A549 (cell line): ENCODE measurements at regions not wholly inside any gene's neighbourhood (a gene's known extent, or its start where the extent isn't known, plus 50 kb on each side); places are given as distances from the start of the nearest gene placed in this dataset.

Experiments used
- ATAC-seq, 2 experiments: fragments of 200-7000 bp in 1 of 2; fragments of >200 bp in 1 of 2; cut with Nextera tagmentation in 1 of 2; cut with Tn5 transposase in 1 of 2; 3 replicates each; pipeline versions ENCODE4 v1.8.0 to v1.9.1; 2018 to 2020; ENCODE audit warnings: mild to moderate bottlenecking in 1 of 2, moderate library complexity in 1 of 2
- CTCF ChIA-PET: fragments of 300-600 bp; sonication (Branson Sonifier 250); formaldehyde crosslinking; extraction: SDS; loops from one replicate; lab custom pipeline; 2021; ENCODE audit warnings: antibody characterized with exemption, inconsistent platforms; lab: Yijun Ruan, JAX
- POLR2A ChIA-PET: fragments of 350-600 bp; formaldehyde crosslinking; extraction: SDS; loops from one replicate; lab custom pipeline; 2021; ENCODE audit warnings: antibody characterized with exemption, inconsistent platforms; lab: Yijun Ruan, JAX
- DNase-seq, 2 experiments: peaks; one replicate each; pipeline versions ENCODE4 v3.0.0 to v3.0.0-alpha.2; 2011 to 2016; ENCODE audit warnings: low read depth in 1 of 2, low spot score in 1 of 2
- FAIRE-seq: peaks from 2 replicates; lab custom pipeline; 2011; peaks lifted over from hg19 to GRCh38; lab: Jason Lieb, UNC
- H3K27ac ChIP-seq, 2 experiments: fragments of >200 bp; sonication (Bioruptor Twin); formaldehyde crosslinking; 3 replicates each; pipeline ENCODE4 v1.5.1; 2016 to 2017
- H3K4me1 ChIP-seq: fragments of >200 bp; sonication (Bioruptor Twin); formaldehyde crosslinking; 3 replicates; pipeline ENCODE4 v1.6.1; 2016
- H3K4me2 ChIP-seq: fragments of >200 bp; sonication (Bioruptor Twin); formaldehyde crosslinking; 3 replicates; pipeline ENCODE4 v1.6.1; 2016
- H3K4me3 ChIP-seq: fragments of >200 bp; sonication (Bioruptor Twin); formaldehyde crosslinking; 3 replicates; pipeline ENCODE4 v1.5.1; 2016
- H3K9me3 ChIP-seq: fragments of >200 bp; sonication (Bioruptor Twin); formaldehyde crosslinking; 3 replicates; pipeline ENCODE4 v1.6.1; 2016
- ATOH8 ChIP-seq: fragments of 250-450 bp; sonication (Bioruptor Pico); IDR thresholded peaks from 2 replicates; pipeline ENCODE4 v1.5.0; 2020; ENCODE audit warnings: low read depth, mild to moderate bottlenecking, moderate library complexity
- BCL3 ChIP-seq: fragments of >200 bp; sonication (Bioruptor Twin); formaldehyde crosslinking; IDR thresholded peaks from 3 replicates; pipeline ENCODE4 v1.6.1; 2016
- BHLHE40 ChIP-seq: IDR thresholded peaks from 2 replicates; pipeline ENCODE4 v1.6.1; 2012; ENCODE audit warnings: low read depth, low read length, inconsistent platforms
- CBX8 ChIP-seq: fragments of 200-600 bp; sonication (generic); IDR thresholded peaks from 2 replicates; pipeline ENCODE4 v1.6.1; 2016
- CEBPB ChIP-seq, 2 experiments: fragments of >200 bp in 1 of 2; sonication (Bioruptor Twin) in 1 of 2; formaldehyde crosslinking in 1 of 2; IDR thresholded peaks; 2 replicates each; pipeline ENCODE4 v1.6.1; 2012 to 2016
- CHD2 ChIP-seq: fragments of 150-350 bp; IDR thresholded peaks from 2 replicates; pipeline ENCODE4 v1.6.1; 2014; ENCODE audit warnings: low read length; ENCODE audit not compliant: partially characterized antibody
- CHD4 ChIP-seq: fragments of 200-600 bp; sonication (generic); IDR thresholded peaks from 2 replicates; pipeline ENCODE4 v1.6.1; 2016; ENCODE audit warnings: antibody characterized with exemption, mild to moderate bottlenecking, borderline replicate concordance
- CTCF ChIP-seq: fragments of >200 bp; sonication (Bioruptor Twin); formaldehyde crosslinking; IDR thresholded peaks from 3 replicates; pipeline ENCODE4 v1.5.1; 2016
- E2F6 ChIP-seq: IDR thresholded peaks from 2 replicates; pipeline ENCODE4 v1.6.1; 2012; ENCODE audit warnings: low read depth, borderline replicate concordance
- EHF ChIP-seq: fragments of 250-450 bp; sonication (Bioruptor Pico); IDR thresholded peaks from 2 replicates; pipeline ENCODE4 v1.5.0; 2020; ENCODE audit warnings: mild to moderate bottlenecking
- ESRRA ChIP-seq: fragments of 150-350 bp; IDR thresholded peaks from 2 replicates; pipeline ENCODE4 v1.6.1; 2014; ENCODE audit warnings: mild to moderate bottlenecking, low read length, borderline replicate concordance
- FOSB ChIP-seq: fragments of 250-450 bp; sonication (Bioruptor Pico); IDR thresholded peaks from 2 replicates; pipeline ENCODE4 v1.5.0; 2020; ENCODE audit warnings: mild to moderate bottlenecking, moderate library complexity
- GATA3 ChIP-seq: IDR thresholded peaks from 2 replicates; pipeline ENCODE4 v1.6.1; 2012; ENCODE audit warnings: borderline replicate concordance
- HDAC2 ChIP-seq: fragments of 200-600 bp; sonication (generic); IDR thresholded peaks from 2 replicates; pipeline ENCODE4 v1.6.1; 2016
- HES2 ChIP-seq: fragments of >200 bp; sonication (Bioruptor Twin); formaldehyde crosslinking; IDR thresholded peaks from 2 replicates; pipeline ENCODE4 v1.6.1; 2016
- HMGXB4 ChIP-seq: fragments of 250-450 bp; sonication (Bioruptor Pico); IDR thresholded peaks from 2 replicates; pipeline ENCODE4 v1.5.0; 2021; ENCODE audit warnings: mild to moderate bottlenecking, moderate library complexity, borderline replicate concordance
- HOXA7 ChIP-seq: fragments of 250-450 bp; sonication (Bioruptor Pico); IDR thresholded peaks from 2 replicates; pipeline ENCODE4 v1.5.0; 2020; ENCODE audit warnings: mild to moderate bottlenecking, moderate library complexity
- HOXB13 ChIP-seq: fragments of 250-450 bp; sonication (Bioruptor Pico); IDR thresholded peaks from 2 replicates; pipeline ENCODE4 v1.5.0; 2020; ENCODE audit warnings: low read depth, mild to moderate bottlenecking, moderate library complexity
- HOXB5 ChIP-seq: fragments of 250-450 bp; sonication (Bioruptor Pico); IDR thresholded peaks from 2 replicates; pipeline ENCODE4 v1.5.0; 2020; ENCODE audit warnings: mild to moderate bottlenecking, moderate library complexity
- JUN ChIP-seq, 2 experiments: fragments of >200 bp; sonication (Bioruptor Twin); formaldehyde crosslinking; IDR thresholded peaks; 2 replicates in 1 of 2; 3 replicates in 1 of 2; pipeline ENCODE4 v1.6.1; 2016 to 2017
- KDM5A ChIP-seq: fragments of 200-600 bp; sonication (generic); IDR thresholded peaks from 2 replicates; pipeline ENCODE4 v1.6.1; 2016; ENCODE audit warnings: antibody characterized with exemption, mild to moderate bottlenecking
- MAFK ChIP-seq: fragments of 450-650 bp; IDR thresholded peaks from 2 replicates; pipeline ENCODE4 v1.6.1; 2014; ENCODE audit not compliant: partially characterized antibody
- NFE2L2 ChIP-seq: fragments of 150-350 bp; conservative IDR thresholded peaks from 2 replicates; pipeline ENCODE4 v1.6.1; 2014; ENCODE audit warnings: low read length
- NPAS2 ChIP-seq: fragments of 250-450 bp; sonication (Bioruptor Pico); IDR thresholded peaks from 2 replicates; pipeline ENCODE4 v1.8.0; 2022; ENCODE audit warnings: mild to moderate bottlenecking, moderate library complexity, borderline replicate concordance
- PBX3 ChIP-seq: IDR thresholded peaks from 2 replicates; pipeline ENCODE4 v1.6.1; 2012
- PHF8 ChIP-seq: fragments of 200-600 bp; sonication (generic); IDR thresholded peaks from 2 replicates; pipeline ENCODE4 v1.6.1; 2016; ENCODE audit warnings: low read depth, mild to moderate bottlenecking, antibody characterized with exemption, moderate library complexity, borderline replicate concordance
- RAD21 ChIP-seq, 2 experiments: fragments of >200 bp in 1 of 2; sonication (Bioruptor Twin) in 1 of 2; formaldehyde crosslinking in 1 of 2; IDR thresholded peaks in 1 of 2; conservative IDR thresholded peaks in 1 of 2; 2 replicates in 1 of 2; 3 replicates in 1 of 2; pipeline ENCODE4 v1.6.1; 2012 to 2018; ENCODE audit warnings: inconsistent platforms in 1 of 2
- RFX5 ChIP-seq: fragments of 450-650 bp; IDR thresholded peaks from 2 replicates; pipeline ENCODE4 v1.7.1; 2014; ENCODE audit warnings: antibody characterized with exemption, mild to moderate bottlenecking, moderate library complexity
- RNF2 ChIP-seq: fragments of 200-600 bp; sonication (generic); IDR thresholded peaks from 2 replicates; pipeline ENCODE4 v1.6.1; 2016; ENCODE audit warnings: low read depth, mild to moderate bottlenecking, antibody characterized with exemption, moderate library complexity, borderline replicate concordance
- SMC3 ChIP-seq: fragments of >200 bp; sonication (Bioruptor Twin); formaldehyde crosslinking; IDR thresholded peaks from 3 replicates; pipeline ENCODE4 v1.6.1; 2018; ENCODE audit warnings: inconsistent platforms
- ZC3H11A ChIP-seq: fragments of 450-650 bp; IDR thresholded peaks from 2 replicates; pipeline ENCODE4 v1.6.1; 2014; ENCODE audit warnings: antibody characterized with exemption, mild to moderate bottlenecking
- ZFP36 ChIP-seq: fragments of 450-650 bp; IDR thresholded peaks from 2 replicates; pipeline ENCODE4 v1.6.1; 2014; ENCODE audit warnings: borderline replicate concordance; ENCODE audit not compliant: partially characterized antibody
- ZNF302 ChIP-seq: fragments of 250-450 bp; sonication (Bioruptor Pico); IDR thresholded peaks from 2 replicates; pipeline ENCODE4 v1.9.0; 2021; ENCODE audit warnings: inconsistent platforms, mild to moderate bottlenecking, moderate library complexity
- ZSCAN20 ChIP-seq: fragments of 250-450 bp; sonication (Bioruptor Pico); IDR thresholded peaks from 2 replicates; pipeline ENCODE4 v1.8.0; 2022; ENCODE audit warnings: mild to moderate bottlenecking, moderate library complexity
- WGBS: methylation state at CpG from one replicate; pipeline ENCODE4 v1.1.6; 2017; ENCODE audit errors: missing lambda C conversion rate; 5-methylcytosine and 5-hydroxymethylcytosine counted together

GRCh38 chrX:116272322-116272721 is 101.8 kb downstream of the AGTR2 start:
- no peak overlapping the region for H3K4me3 ChIP-seq
- WGBS: 0% methylated on average over 3 of the region's 3 CpGs
- peaks cover 7% of the 10 kb centered on the region; the same call in 1 of the 3 replicates for H3K4me1 ChIP-seq
- peak; percentile 12 to 94 for DNase-seq
- H3K9me3 ChIP-seq: peaks cover 9% of the 10 kb centered on the region; the same call in 1 of the 3 replicates
- FAIRE-seq: peak; percentile 61
- CTCF ChIA-PET: no interaction called here
- peak overlapping the region; percentile 68 to 81 for H3K27ac ChIP-seq
- POLR2A ChIA-PET: no interaction called here
- H3K4me2 ChIP-seq: peak overlapping the region; percentile 21; the same call in 1 of the 3 replicates
- peak; percentile 81 to 98 for ATAC-seq
- TF ChIP-seq NPAS2 (no peak), HMGXB4 (CRISPR knock-in tag) (no peak), RAD21 (conservative IDR thresholded peaks at IDR 0.05 in 1 of 2, IDR thresholded peaks at IDR 0.05 in 1 of 2) (peak in 1 of 2 experiments; percentile 14; a peak in 1 of 5 replicates), EHF (CRISPR knock-in tag) (no peak; the same call in none of the 2 replicates), CEBPB (IDR thresholded peaks at IDR 0.05) (peak in 1 of 2 experiments; percentile 49; a peak in 1 of 4 replicates), MAFK (no peak), JUN (IDR thresholded peaks at IDR 0.05) (0 out of 5 replicates have a peak, but pooled peaks of 1 of the 2 experiments have one; percentile 41), FOSB (CRISPR knock-in tag) (peak; percentile 76; the same call in 1 of the 2 replicates), RFX5 (no peak), HOXA7 (CRISPR knock-in tag) (no peak), CHD4 (no peak), PHF8 (no peak), HOXB5 (CRISPR knock-in tag) (no peak), CBX8 (no peak), ATOH8 (no peak), ESRRA (no peak), PBX3 (no peak), ZFP36 (no peak), SMC3 (no peak), RNF2 (no peak), HDAC2 (no peak), BCL3 (no peak), HOXB13 (CRISPR knock-in tag) (0 out of 2 replicates have a peak, but pooled peaks have one; percentile 43), E2F6 (no peak), CTCF (no peak), BHLHE40 (no peak), ZNF302 (no peak), ZSCAN20 (CRISPR knock-in tag) (no peak), CHD2 (no peak), NFE2L2 (no peak), GATA3 (peak; percentile 83), HES2 (peak; percentile 36; the same call in 1 of the 2 replicates), ZC3H11A (no peak), KDM5A (no peak)
